ENCODE measurements at regions not wholly inside any gene's neighbourhood (a gene's known extent, or its start where the extent isn't known, plus 50 kb on each side); places are given as distances from the start of the nearest gene placed in this dataset.

DNA sequence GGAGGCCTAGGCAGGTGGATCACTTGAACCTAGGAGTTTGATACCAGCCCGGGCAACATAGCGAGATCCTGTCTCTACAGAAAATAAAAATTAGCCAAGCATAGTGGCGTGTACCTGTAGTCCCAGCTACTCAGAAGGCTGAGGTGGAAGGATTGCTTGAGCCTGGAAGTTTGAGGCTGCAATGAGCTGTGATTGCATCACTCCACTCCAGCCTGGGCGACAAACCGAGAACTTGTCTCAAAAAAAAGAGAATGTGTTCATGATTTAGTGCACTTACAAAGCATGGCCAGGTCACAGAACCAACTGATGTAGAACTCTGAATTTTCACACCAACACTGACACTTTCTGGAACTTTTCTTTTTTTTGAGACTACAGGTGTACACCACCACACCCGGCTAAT is 182.7 kb downstream of the ZFP64 start:
- 95% methylated on average over 6 of the region's 6 CpGs for WGBS
- no peak overlapping the region for H3K27ac ChIP-seq (ENCODE audit: low read depth in 1 of 2, low read length in 2 of 2)
- TF ChIP-seq, protein P1, sequence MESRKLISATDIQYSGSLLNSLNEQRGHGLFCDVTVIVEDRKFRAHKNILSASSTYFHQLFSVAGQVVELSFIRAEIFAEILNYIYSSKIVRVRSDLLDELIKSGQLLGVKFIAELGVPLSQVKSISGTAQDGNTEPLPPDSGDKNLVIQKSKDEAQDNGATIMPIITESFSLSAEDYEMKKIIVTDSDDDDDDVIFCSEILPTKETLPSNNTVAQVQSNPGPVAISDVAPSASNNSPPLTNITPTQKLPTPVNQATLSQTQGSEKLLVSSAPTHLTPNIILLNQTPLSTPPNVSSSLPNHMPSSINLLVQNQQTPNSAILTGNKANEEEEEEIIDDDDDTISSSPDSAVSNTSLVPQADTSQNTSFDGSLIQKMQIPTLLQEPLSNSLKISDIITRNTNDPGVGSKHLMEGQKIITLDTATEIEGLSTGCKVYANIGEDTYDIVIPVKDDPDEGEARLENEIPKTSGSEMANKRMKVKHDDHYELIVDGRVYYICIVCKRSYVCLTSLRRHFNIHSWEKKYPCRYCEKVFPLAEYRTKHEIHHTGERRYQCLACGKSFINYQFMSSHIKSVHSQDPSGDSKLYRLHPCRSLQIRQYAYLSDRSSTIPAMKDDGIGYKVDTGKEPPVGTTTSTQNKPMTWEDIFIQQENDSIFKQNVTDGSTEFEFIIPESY (IDR thresholded peaks at IDR 0.05): no peak
- TF ChIP-seq SP1 (IDR thresholded peaks at IDR 0.05): no peak
- peaks cover 0 to 9% (median 6%) of the 10 kb centered on the region in 4 donors for H3K9me3 ChIP-seq (ENCODE audit: control insufficient read depth in 4 of 4, low read length in 3 of 4)
- no peaks in the 10 kb centered on the region for H3K4me1 ChIP-seq (ENCODE audit: control insufficient read depth in 4 of 4, insufficient read depth in 4 of 4, low read length in 3 of 4)
- DNase-seq (ENCODE audit: low spot score): no peak
- H3K9ac ChIP-seq (ENCODE audit: low read depth in 1 of 2, low read length in 2 of 2): no peak overlapping the region
- no peaks in the 10 kb centered on the region for H3K27me3 ChIP-seq (ENCODE audit: control insufficient read depth in 4 of 4, insufficient read depth in 4 of 4, low read length in 3 of 4)
- H3K4me3 ChIP-seq (ENCODE audit: low read depth in 1 of 3, low read length in 3 of 3): no peak overlapping the region
- H3K36me3 ChIP-seq (ENCODE audit: control insufficient read depth in 4 of 4, insufficient read depth in 3 of 4, low read depth in 1 of 4, low read length in 3 of 4): no peaks in the 10 kb centered on the region

GRCh38 chr20:52004715-52005114 is 186.9 kb downstream of the ZFP64 start:
- DNase-seq (ENCODE audit: low spot score): no peak
- H3K9me3 ChIP-seq (ENCODE audit: control insufficient read depth in 4 of 4, low read length in 3 of 4): no peaks in the 10 kb centered on the region
- 61% methylated on average over 3 of the region's 3 CpGs for WGBS
- no peaks in the 10 kb centered on the region for H3K4me1 ChIP-seq (ENCODE audit: control insufficient read depth in 4 of 4, insufficient read depth in 4 of 4, low read length in 3 of 4)
- no peak overlapping the region for H3K4me3 ChIP-seq (ENCODE audit: low read depth in 1 of 3, low read length in 3 of 3)
- H3K27me3 ChIP-seq (ENCODE audit: control insufficient read depth in 4 of 4, insufficient read depth in 4 of 4, low read length in 3 of 4): no peaks in the 10 kb centered on the region
- no peaks in the 10 kb centered on the region for H3K36me3 ChIP-seq (ENCODE audit: control insufficient read depth in 4 of 4, insufficient read depth in 3 of 4, low read depth in 1 of 4, low read length in 3 of 4)
- no peak overlapping the region for H3K27ac ChIP-seq (ENCODE audit: low read depth in 1 of 2, low read length in 2 of 2)
- TF ChIP-seq SP1 (IDR thresholded peaks at IDR 0.05) (no peak), HNF4A (conservative IDR thresholded peaks at IDR 0.05) (no peak), RAD21 (IDR thresholded peaks at IDR 0.05) (no peak), TAF1 (conservative IDR thresholded peaks at IDR 0.05) (no peak), HNF4G (IDR thresholded peaks at IDR 0.05) (no peak), YY1 (IDR thresholded peaks at IDR 0.05) (no peak), EGR1 (IDR thresholded peaks at IDR 0.05; ENCODE audit: low read depth in 2 of 2) (no peak), CTCF (IDR thresholded peaks at IDR 0.05; ENCODE audit: low read depth, low read length, missing input control) (no peak), GABPA (IDR thresholded peaks at IDR 0.05 in 1 of 2, conservative IDR thresholded peaks at IDR 0.05 in 1 of 2) (no peak)
- H3K9ac ChIP-seq (ENCODE audit: low read depth in 1 of 2, low read length in 2 of 2): no peak overlapping the region

DNA sequence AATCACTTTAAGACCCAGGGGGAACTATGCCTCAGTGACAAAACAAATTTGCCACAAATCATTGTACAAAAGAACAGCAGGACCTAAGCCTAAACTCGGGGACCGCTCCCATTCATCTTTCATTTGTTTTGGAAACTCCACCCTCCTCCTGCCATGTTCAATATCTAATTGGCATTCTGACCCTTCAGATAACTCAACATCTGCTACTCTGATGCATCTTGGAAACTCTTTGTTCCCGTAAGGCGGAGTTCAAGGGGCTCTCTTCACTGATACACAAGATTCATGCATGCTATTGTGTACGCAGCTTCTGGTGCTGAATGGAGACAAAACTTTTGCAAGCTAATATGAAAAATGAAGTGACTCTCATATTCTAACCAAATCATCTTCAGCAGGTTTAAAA is 187.6 kb downstream of the ZFP64 start:
- 89% methylated on average over 5 of the region's 5 CpGs for WGBS
- H3K4me1 ChIP-seq (ENCODE audit: control insufficient read depth in 4 of 4, insufficient read depth in 4 of 4, low read length in 3 of 4): no peaks in the 10 kb centered on the region

More for the DNA sequence above, 187.6 kb downstream of the ZFP64 start:
- H3K4me3 ChIP-seq (ENCODE audit: low read depth in 1 of 3, low read length in 3 of 3): no peak overlapping the region
- TF ChIP-seq JUND (IDR thresholded peaks at IDR 0.05): no peak
- no peak for TF ChIP-seq RAD21 (IDR thresholded peaks at IDR 0.05)
- no peak for TF ChIP-seq ATF3 (IDR thresholded peaks at IDR 0.05)
- TF ChIP-seq FOXA2 (IDR thresholded peaks at IDR 0.05): no peak
- no peak for TF ChIP-seq CTCF (IDR thresholded peaks at IDR 0.05; ENCODE audit: low read depth, low read length, missing input control)
- TF ChIP-seq SP1 (IDR thresholded peaks at IDR 0.05): no peak
- no peak for TF ChIP-seq EGR1 (IDR thresholded peaks at IDR 0.05; ENCODE audit: low read depth in 2 of 2)
- TF ChIP-seq, protein P2, sequence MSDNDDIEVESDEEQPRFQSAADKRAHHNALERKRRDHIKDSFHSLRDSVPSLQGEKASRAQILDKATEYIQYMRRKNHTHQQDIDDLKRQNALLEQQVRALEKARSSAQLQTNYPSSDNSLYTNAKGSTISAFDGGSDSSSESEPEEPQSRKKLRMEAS (IDR thresholded peaks at IDR 0.05): no peak
- TF ChIP-seq HNF4G (IDR thresholded peaks at IDR 0.05): no peak
- no peaks in the 10 kb centered on the region for H3K27me3 ChIP-seq (ENCODE audit: control insufficient read depth in 4 of 4, insufficient read depth in 4 of 4, low read length in 3 of 4)
- DNase-seq (ENCODE audit: low spot score): no peak
- H3K9ac ChIP-seq (ENCODE audit: low read depth in 1 of 2, low read length in 2 of 2): no peak overlapping the region
- H3K36me3 ChIP-seq (ENCODE audit: control insufficient read depth in 4 of 4, insufficient read depth in 3 of 4, low read depth in 1 of 4, low read length in 3 of 4): no peaks in the 10 kb centered on the region
- no peaks in the 10 kb centered on the region for H3K9me3 ChIP-seq (ENCODE audit: control insufficient read depth in 4 of 4, low read length in 3 of 4)
- no peak overlapping the region for H3K27ac ChIP-seq (ENCODE audit: low read depth in 1 of 2, low read length in 2 of 2)

Data from liver (tissue), 8 donors.